OCI-LY3 (cell line): ENCODE measurements at regions not wholly inside any gene's neighbourhood (a gene's known extent, or its start where the extent isn't known, plus 50 kb on each side); places are given as distances from the start of the nearest gene placed in this dataset.
A peak's percentile ranks its signal among the peaks of the same experiment; 100 is the strongest.

Source experiments
- H2AFZ ChIP-seq: fragments of 200-600, 300-600 bp; shearing (Covaris generic); 2 replicates; pipeline ENCODE4 v1.6.0; 2014; ENCODE audit warnings: antibody characterized with exemption, low read depth, low read length
- H3K27ac ChIP-seq: fragments of 200-600, 300-600 bp; sonication (generic); 2 replicates; pipeline ENCODE4 v1.5.1; 2014; ENCODE audit warnings: mild to moderate bottlenecking, low read length, moderate library complexity, mixed read lengths
- H3K27me3 ChIP-seq: fragments of 200-600, 300-600 bp; sonication (generic); 2 replicates; pipeline ENCODE4 v1.6.1; 2014; ENCODE audit warnings: low read depth, low read length, mixed read lengths
- H3K36me3 ChIP-seq: fragments of 200-600, 300-600 bp; sonication (generic); replicated peaks from 2 replicates; pipeline ENCODE3; 2014; ENCODE audit warnings: low read depth, low read length, mixed read lengths
- H3K4me1 ChIP-seq: fragments of 300-600, 200-600 bp; sonication (generic); 2 replicates; pipeline ENCODE4 v1.6.1; 2014; ENCODE audit warnings: low read length, mixed read lengths
- H3K4me2 ChIP-seq: fragments of 200-600, 300-600 bp; sonication (generic); 2 replicates; pipeline ENCODE4 v1.6.1; 2014; ENCODE audit warnings: low read length, mixed read lengths
- H3K4me3 ChIP-seq: fragments of 300-600, 200-600 bp; sonication (generic); 2 replicates; pipeline ENCODE4 v1.5.1; 2014; ENCODE audit warnings: antibody characterized with exemption, mild to moderate bottlenecking, low read length, moderate library complexity
- H3K79me2 ChIP-seq: fragments of 300-600, 200-600 bp; shearing (Covaris generic); 2 replicates; pipeline ENCODE4 v1.6.1; 2014; ENCODE audit warnings: mild to moderate bottlenecking, low read length, mixed read lengths
- H3K9ac ChIP-seq: fragments of 300-600, 200-600 bp; shearing (Covaris generic); 2 replicates; pipeline ENCODE4 v1.6.0; 2014; ENCODE audit warnings: mild to moderate bottlenecking, low read length, moderate library complexity
- H3K9me3 ChIP-seq: fragments of 200-600, 300-600 bp; shearing (Covaris generic); 2 replicates; pipeline ENCODE4 v1.6.1; 2014; ENCODE audit warnings: low read length, mixed read lengths; ENCODE audit not compliant: insufficient read depth
- H4K20me1 ChIP-seq: fragments of 200-600, 300-600 bp; sonication (generic); 2 replicates; pipeline ENCODE4 v1.6.1; 2016; ENCODE audit warnings: low read length, mixed read lengths; ENCODE audit not compliant: insufficient read depth
- CTCF ChIP-seq: fragments of 200-600, 300-600 bp; sonication (generic); IDR thresholded peaks from 2 replicates; pipeline ENCODE4 v1.5.1; 2014; ENCODE audit warnings: antibody characterized with exemption, low read length, low read depth
- EZH2phosphoT487 ChIP-seq: fragments of 200-600 bp; shearing (Covaris generic); IDR thresholded peaks from 2 replicates; pipeline ENCODE4 v1.6.1; 2018; ENCODE audit warnings: antibody characterized with exemption, mixed run types, low read depth

GRCh38 chr12:125331342-125332052 is 266.3 kb downstream of the AACS start:
- peaks cover 11% of the 10 kb centered on the region for H3K4me1 ChIP-seq
- H3K9me3 ChIP-seq = peaks cover 6% of the 10 kb centered on the region; the same call in 1 of the 2 replicates
- H3K4me3 ChIP-seq = peak overlapping the region; percentile 73
- TF ChIP-seq EZH2phosphoT487 = no peak
- TF ChIP-seq CTCF = no peak
- peak overlapping the region; percentile 87 for H2AFZ ChIP-seq
- H3K27ac ChIP-seq = no peak overlapping the region
- peak overlapping the region; percentile 39; the same call in 1 of the 2 replicates for H3K9ac ChIP-seq
- H3K79me2 ChIP-seq = no peaks in the 10 kb centered on the region
- H4K20me1 ChIP-seq = no peaks in the 10 kb centered on the region
- H3K36me3 ChIP-seq = no peaks in the 10 kb centered on the region
- H3K27me3 ChIP-seq = no peaks in the 10 kb centered on the region
- H3K4me2 ChIP-seq = peak overlapping the region; percentile 74

GRCh38 chr12:125332900-125333299 is 267.7 kb downstream of the AACS start:
- no peak overlapping the region for H3K9ac ChIP-seq

DNA sequence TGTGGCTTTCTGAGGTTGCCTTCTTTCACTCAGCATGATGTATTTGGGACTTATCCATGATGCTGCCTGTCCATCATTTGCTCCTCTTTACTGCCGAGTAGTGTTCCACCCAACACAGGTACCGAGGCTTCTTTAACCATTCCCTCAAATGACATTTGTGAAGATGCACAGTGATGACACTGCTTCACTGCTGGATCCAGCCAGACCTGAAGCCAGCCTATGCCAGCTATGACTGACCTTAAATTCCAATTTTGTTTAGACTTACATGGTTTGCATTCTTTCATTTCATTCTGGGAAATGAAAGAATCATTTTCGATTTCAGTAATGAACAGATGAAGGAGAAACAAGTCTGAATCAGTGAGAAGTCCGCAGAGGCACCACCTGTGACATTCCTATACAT is 271.0 kb downstream of the AACS start:
- H2AFZ ChIP-seq = no peak overlapping the region
- no peaks in the 10 kb centered on the region for H3K79me2 ChIP-seq
- peaks cover 19% of the 10 kb centered on the region for H3K4me1 ChIP-seq
- H3K4me3 ChIP-seq = no peak overlapping the region
- H3K4me2 ChIP-seq = no peak overlapping the region
- no peak for TF ChIP-seq CTCF
- TF ChIP-seq EZH2phosphoT487 = no peak
- H4K20me1 ChIP-seq = no peaks in the 10 kb centered on the region
- H3K9me3 ChIP-seq = peaks cover 6% of the 10 kb centered on the region; the same call in 1 of the 2 replicates
- no peak overlapping the region for H3K9ac ChIP-seq
- H3K27ac ChIP-seq = no peak overlapping the region
- H3K27me3 ChIP-seq = no peaks in the 10 kb centered on the region
- H3K36me3 ChIP-seq = peaks cover 3% of the 10 kb centered on the region

More at GRCh38 chr12:125332900-125333299, 267.7 kb downstream of the AACS start:
- Histone ChIP-seq H3K27ac (no peak overlapping the region), H3K4me3 (no peak overlapping the region), H3K4me1 (peaks cover 23% of the 10 kb centered on the region), H3K79me2 (no peaks in the 10 kb centered on the region), H2AFZ (no peak overlapping the region), H3K4me2 (no peak overlapping the region), H3K27me3 (no peaks in the 10 kb centered on the region), H3K9me3 (peaks cover 6% of the 10 kb centered on the region; the same call in 1 of the 2 replicates), H4K20me1 (no peaks in the 10 kb centered on the region), H3K36me3 (no peaks in the 10 kb centered on the region)
- TF ChIP-seq CTCF = peak; percentile 49
- no peak for TF ChIP-seq EZH2phosphoT487

- Histone ChIP-seq H3K9me3 (peaks cover 6% of the 10 kb centered on the region; the same call in 1 of the 2 replicates), H3K36me3 (peaks cover 22% of the 10 kb centered on the region), H3K27ac (no peak overlapping the region), H2AFZ (no peak overlapping the region), H3K9ac (no peak overlapping the region), H3K4me2 (no peak overlapping the region), H3K4me1 (peaks cover 45% of the 10 kb centered on the region), H4K20me1 (no peaks in the 10 kb centered on the region), H3K79me2 (no peaks in the 10 kb centered on the region), H3K27me3 (no peaks in the 10 kb centered on the region), H3K4me3 (no peak overlapping the region)
- TF ChIP-seq CTCF (no peak), EZH2phosphoT487 (no peak)
Observed at GRCh38 chr12:125340791-125341190, 275.6 kb downstream of the AACS start.
